ENCODE measurements at regions not wholly inside any gene's neighbourhood (a gene's known extent, or its start where the extent isn't known, plus 50 kb on each side); places are given as distances from the start of the nearest gene placed in this dataset.

GRCh38 chrX:95885074-95885473, 799.6 kb upstream of the DIAPH2 start:
- no peak for TF ChIP-seq RARB (CRISPR knock-in tag; IDR thresholded peaks at IDR 0.05)
- TF ChIP-seq ZNF8 (CRISPR knock-in tag; IDR thresholded peaks at IDR 0.05) = no peak
- no peak for TF ChIP-seq PPARA (CRISPR knock-in tag; IDR thresholded peaks at IDR 0.05; ENCODE audit: borderline replicate concordance)
- no peak for TF ChIP-seq ZFP3 (CRISPR knock-in tag; IDR thresholded peaks at IDR 0.05)
- TF ChIP-seq TSHZ2 (CRISPR knock-in tag; IDR thresholded peaks at IDR 0.05) = no peak
- no peak for TF ChIP-seq CSDC2 (CRISPR knock-in tag; IDR thresholded peaks at IDR 0.05)
- TF ChIP-seq OSR1 (CRISPR knock-in tag; IDR thresholded peaks at IDR 0.05) = no peak
- TF ChIP-seq, protein P1, sequence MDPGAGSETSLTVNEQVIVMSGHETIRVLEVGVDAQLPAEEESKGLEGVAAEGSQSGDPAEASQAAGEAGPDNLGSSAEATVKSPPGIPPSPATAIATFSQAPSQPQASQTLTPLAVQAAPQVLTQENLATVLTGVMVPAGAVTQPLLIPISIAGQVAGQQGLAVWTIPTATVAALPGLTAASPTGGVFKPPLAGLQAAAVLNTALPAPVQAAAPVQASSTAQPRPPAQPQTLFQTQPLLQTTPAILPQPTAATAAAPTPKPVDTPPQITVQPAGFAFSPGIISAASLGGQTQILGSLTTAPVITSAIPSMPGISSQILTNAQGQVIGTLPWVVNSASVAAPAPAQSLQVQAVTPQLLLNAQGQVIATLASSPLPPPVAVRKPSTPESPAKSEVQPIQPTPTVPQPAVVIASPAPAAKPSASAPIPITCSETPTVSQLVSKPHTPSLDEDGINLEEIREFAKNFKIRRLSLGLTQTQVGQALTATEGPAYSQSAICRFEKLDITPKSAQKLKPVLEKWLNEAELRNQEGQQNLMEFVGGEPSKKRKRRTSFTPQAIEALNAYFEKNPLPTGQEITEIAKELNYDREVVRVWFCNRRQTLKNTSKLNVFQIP (CRISPR knock-in tag; IDR thresholded peaks at IDR 0.05; ENCODE audit: borderline replicate concordance, low read depth) = no peak
- TF ChIP-seq, protein P2, sequence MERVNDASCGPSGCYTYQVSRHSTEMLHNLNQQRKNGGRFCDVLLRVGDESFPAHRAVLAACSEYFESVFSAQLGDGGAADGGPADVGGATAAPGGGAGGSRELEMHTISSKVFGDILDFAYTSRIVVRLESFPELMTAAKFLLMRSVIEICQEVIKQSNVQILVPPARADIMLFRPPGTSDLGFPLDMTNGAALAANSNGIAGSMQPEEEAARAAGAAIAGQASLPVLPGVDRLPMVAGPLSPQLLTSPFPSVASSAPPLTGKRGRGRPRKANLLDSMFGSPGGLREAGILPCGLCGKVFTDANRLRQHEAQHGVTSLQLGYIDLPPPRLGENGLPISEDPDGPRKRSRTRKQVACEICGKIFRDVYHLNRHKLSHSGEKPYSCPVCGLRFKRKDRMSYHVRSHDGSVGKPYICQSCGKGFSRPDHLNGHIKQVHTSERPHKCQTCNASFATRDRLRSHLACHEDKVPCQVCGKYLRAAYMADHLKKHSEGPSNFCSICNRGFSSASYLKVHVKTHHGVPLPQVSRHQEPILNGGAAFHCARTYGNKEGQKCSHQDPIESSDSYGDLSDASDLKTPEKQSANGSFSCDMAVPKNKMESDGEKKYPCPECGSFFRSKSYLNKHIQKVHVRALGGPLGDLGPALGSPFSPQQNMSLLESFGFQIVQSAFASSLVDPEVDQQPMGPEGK (CRISPR knock-in tag; IDR thresholded peaks at IDR 0.05; ENCODE audit: borderline replicate concordance) = no peak
- TF ChIP-seq SNAI2 (CRISPR knock-in tag; IDR thresholded peaks at IDR 0.05) = no peak
- TF ChIP-seq ESRRG (CRISPR knock-in tag; IDR thresholded peaks at IDR 0.05) = no peak

Measured in SK-N-SH treated with all-trans-retinoic acid at 6 μM for 48 hours (cell line).